DMS79 (cell line): ENCODE measurements at regions not wholly inside any gene's neighbourhood (a gene's known extent, or its start where the extent isn't known, plus 50 kb on each side); places are given as distances from the start of the nearest gene placed in this dataset.
"Not testable (repeated sequence)": the region's sequence is repeated elsewhere in the genome, so short reads cannot be mapped to it uniquely, and the experiment has no call there.

ENCODE experiments used
- DNase-seq: peaks from one replicate; lab custom pipeline; 2025; lab: John Stamatoyannopoulos, UW

DNA sequence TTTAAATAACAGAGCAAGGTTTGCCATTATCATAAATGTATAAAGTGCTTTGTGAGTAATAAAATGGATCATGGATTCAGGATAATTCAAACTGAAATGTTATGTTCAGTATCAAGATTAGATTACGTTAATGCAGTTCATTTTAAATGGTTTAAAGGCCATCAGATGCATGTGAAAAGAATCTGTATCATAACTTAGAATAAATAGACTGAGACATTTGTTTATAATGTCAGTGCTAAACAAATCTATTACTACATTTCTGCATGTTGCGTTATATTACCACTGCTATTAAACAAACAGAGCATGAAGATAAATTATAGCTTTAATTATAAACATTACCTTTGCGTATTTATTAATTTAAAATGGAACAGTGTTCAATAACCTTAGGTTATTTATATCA, 160.2 kb downstream of the TOX3 start:
- no peak for DNase-seq

DNA sequence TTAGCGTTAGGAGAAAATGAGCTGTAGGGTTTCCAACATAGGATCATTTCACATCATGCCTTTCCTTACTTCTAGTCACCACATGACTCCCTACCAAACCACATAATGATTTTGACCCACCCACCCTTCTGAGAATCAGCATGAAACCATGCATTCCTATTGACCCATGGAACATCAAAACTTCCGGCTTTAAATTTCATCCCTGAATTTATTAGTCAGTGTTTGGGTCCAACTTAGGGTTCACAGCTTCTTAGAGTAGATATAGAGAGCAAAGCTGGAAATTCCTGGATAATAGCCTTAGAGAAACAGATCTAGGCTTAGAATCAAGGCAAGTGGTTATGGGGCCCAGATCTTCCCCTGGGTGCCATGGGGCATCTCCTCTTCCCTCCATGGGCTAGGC, 162.6 kb downstream of the TOX3 start:
- no peak for DNase-seq

DNA sequence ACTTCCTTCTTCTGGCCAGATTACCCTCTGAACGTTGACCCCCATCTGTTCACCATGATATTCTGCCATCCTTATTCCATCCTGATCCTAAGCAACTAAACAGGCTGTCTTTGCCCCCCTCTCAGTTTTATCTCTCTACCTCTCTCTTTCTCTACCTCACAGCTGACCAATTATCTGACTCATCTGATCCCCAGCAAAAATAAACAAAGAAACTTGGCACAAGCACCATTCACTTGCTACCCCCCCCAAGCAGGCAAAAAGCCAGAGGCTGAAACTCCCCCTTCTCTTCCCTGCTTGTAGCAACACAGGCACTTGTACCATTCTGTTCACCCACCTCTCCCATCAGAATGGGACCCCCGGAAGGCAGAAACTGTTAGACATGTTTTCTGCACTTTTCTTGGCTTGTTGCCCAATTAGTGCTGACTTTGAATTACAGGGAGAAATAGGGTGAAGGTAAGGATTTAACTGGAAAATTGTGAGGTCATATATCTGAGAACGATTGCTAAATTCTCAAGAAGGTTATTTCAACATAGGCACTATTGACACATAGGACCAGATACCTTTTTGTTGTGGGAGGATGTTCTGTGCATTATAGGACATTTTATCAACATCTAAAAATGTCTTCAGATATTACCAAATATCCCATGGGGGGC, 163.2 kb downstream of the TOX3 start:
- no peak for DNase-seq

DNA sequence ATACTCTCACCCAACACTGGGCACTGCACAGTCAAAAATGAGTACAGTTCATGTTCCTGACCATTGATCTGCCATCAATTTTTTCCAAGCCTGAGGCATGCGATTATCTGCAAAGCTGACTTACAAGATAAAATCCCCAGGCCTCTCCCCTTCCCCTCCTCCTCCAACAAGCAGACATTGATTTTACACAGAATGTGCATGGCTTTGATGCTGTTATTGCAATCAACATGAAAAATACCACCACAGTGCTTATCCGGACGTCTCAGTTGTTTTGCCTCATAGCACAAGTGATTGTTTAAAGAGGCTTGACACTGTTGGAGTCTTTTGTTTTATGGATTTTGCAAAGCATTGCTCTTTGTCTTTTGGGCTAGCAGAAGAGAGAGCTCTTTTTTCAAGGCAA, 163.8 kb downstream of the TOX3 start:
- no peak for DNase-seq

DNA sequence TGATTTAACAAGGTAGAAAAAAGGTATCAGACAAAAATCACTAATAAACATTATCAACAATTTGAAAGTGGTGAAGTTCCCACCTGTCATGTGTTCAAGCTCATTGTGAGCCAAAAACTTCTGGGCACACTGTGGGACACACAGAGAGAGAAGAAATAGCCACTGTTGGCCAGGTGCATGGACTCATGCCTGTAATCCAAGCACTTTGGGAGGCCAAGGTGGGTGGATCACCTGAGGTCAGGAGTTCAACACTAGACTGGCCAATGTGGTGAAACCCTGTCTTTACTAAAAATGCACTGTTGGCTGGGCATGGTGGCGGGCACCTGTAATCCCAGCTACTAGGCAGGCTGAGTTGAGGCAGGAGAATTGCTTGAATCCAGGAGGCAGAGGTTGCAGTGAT, 167.4 kb downstream of the TOX3 start:
- DNase-seq: no peak

DNA sequence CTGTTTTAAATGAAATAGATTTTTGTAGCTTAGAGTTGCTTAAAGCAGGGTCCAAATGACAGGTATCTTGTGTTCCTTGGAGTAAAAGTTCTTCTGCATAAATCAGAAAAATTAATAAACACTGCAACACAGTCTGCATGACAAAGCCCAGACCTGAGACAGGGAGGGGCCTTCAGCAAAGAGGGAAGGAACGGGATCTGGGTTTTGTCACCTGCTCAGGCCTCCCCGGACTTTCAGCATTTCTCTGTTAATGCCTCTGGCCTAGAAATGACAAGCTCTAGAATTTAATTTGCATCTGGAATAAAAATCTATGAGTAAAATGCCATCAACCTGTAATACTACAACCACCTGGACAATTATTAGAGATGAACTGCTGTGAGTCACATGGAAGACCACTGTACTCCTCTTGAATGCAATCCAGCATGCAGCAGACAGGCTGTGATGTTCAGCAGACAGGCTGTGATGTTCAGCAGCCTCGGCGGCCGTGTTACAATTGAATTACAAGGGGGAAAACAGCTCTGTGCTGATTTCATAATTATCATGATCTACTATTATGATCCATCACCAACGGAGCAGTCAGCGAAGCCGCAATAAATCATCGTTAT, 170.2 kb downstream of the TOX3 start:
- DNase-seq: no peak

DNA sequence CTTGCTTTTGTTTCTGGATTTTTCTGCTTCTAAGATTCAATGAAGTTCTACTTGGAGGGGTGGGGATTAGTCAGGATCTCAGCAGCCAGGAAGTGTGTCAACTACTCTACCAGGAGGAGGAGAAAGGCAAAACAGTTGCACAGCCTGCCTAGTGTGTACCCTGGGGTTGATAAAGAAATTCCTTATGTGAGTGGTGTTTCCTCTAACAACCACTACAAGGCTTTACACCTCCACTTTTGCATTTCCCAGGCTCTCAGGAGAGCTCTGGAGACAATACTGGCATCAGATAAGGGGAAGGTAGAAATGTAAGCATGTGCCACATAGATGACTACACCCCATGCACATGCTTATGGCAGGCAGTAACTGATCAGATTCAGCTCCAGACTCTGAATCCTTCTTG, 174.6 kb downstream of the TOX3 start:
- DNase-seq: no peak

DNA sequence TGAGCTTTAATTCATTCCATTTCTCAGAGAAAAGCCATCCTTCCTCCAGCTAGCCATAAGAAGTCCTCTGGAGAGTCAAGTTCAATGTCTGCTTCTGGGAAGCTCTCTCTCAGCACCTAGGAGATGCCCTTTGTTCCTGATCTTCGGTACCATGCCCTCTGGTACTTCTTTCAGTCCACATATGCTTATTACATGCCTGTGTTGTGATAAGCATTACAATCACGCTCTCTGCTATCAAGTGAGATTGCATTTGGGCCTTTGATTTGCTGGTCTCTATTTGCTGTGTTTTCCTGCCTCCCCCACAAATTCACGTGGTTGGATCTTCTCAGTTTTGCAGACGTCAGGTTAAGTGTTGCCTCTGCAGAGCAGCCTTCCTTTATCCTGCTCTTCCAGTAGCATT, 178.1 kb downstream of the TOX3 start:
- no peak for DNase-seq

DNA sequence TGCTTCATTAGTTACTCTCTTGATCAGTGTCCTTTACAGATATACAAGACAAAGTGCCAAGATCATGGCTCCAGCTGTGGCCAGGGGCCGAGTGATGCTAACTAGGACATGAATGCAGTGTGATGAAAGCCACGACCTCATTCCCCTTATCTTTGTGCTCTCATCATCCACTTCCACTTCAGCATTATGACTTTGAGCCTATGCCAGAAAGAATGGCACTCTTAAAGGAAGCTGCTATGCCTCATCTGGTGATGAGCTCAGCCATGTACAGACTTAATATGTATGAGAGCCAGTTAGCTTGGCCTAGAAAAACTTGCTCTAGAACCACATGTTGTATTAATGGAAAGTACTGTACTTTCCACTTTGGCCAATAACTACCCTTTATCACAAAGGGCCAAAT, 179.1 kb downstream of the TOX3 start:
- DNase-seq: no peak

DNA sequence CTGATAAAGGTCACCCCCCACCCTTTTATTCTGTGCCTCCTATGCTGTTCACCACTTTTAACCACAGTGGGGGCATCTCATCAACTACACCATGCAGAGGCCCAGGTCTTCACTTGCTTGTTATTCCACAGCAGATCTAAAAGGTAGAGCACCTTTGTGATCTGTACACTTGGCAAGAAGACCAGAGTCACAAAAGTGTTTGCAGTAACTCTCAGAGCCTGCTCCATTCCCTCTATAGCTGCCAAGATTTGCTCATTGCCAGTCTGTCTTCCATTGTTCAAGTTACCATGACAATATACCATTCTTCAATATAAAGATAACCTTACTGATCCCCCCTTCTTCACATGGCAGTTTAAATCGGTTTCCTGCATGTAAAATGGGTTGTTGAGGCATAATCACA, 180.0 kb downstream of the TOX3 start:
- no peak for DNase-seq

DNA sequence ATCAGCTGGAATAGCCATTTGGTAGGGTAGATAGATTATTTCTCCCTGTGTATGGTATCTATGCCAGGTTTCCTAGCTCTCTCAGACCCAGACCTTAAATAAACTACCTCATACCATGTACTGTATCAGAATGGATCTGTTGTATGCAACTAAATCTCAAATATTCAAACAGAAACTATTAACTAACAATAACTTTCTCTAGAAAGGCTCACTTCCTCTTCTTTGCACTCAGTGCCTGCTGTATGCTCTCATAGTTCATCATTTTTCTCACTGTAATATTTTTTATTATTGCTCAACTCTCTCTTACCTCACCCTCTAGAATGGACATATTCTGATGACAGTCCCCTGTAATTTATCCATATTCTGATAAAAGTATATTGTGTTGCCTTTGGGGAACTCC, 182.4 kb downstream of the TOX3 start:
- DNase-seq: no peak

DNA sequence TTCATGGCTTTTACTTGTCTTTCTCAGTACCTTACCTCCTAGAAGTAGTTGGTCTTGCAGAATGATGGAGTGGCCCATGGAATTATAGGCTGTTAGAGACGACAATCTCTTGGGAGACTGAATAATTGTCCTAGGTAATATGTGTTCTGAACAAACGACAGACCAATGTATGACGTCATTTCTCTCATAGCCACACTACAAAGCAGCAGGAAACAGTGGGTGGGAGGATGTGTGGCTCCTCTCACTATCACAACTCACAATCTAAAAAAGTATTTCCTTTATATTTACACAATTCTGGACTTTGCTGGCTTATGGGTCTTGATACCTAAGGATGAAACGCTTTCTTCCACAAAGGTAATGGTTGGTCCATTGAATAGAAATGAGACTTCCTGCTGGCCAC, 183.9 kb downstream of the TOX3 start:
- no peak for DNase-seq

DNA sequence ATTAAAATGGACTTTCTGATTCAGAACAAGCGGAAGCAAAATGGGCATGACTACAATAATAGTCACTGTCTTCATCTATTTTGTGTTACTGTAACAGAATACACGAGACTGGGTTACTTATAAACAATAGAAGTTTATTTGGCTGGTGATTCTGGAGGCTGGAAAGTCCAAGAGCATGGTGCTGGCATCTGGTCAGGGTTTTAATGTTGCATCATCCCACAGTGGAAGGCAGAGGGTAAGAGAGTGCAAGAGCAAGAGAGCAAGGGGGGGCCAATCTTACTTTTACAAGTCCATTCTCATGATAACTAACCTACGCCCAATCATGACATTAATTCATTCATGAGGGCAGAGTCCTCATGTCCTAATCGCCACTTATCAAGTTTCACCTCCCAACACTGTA, 189.2 kb downstream of the TOX3 start:
- no peak for DNase-seq

DNA sequence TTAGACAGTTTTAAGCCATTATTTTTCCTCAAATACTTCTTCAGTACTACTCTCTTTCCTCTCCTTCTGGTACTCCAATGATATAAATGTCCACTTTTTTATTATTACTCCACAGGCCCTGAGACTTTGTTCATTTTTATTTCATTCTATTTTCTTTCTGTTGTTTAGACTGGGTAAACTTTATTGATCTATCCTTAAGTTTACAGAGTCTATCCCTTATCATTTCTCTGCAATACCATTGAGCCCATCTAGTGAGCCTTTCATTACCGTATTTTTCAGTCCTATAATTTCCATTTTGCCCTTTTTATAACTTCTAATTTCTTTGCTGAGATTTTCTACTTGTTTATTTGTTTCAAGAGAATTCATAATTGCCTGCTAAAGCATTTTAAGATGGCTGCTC, 193.7 kb downstream of the TOX3 start:
- no peak for DNase-seq

DNA sequence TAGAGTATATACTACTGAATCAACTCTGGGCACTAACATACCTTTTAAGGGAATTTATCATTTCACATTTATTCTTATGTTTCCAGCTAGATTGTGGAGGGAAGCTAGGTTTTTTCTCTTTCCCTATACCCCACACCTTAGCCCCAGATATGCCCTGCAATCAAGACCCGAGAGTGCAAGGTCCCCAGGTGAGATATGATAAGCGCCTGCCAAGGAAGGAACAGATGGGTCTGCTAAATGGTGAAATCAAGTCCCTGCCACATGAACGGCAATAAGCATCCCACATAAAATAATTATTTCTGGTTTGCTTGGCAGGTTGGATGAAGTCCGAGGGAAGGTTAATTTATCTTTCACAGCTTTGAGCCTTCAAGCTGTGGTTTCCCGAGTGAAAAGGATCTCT, 195.5 kb downstream of the TOX3 start:
- no peak for DNase-seq

DNA sequence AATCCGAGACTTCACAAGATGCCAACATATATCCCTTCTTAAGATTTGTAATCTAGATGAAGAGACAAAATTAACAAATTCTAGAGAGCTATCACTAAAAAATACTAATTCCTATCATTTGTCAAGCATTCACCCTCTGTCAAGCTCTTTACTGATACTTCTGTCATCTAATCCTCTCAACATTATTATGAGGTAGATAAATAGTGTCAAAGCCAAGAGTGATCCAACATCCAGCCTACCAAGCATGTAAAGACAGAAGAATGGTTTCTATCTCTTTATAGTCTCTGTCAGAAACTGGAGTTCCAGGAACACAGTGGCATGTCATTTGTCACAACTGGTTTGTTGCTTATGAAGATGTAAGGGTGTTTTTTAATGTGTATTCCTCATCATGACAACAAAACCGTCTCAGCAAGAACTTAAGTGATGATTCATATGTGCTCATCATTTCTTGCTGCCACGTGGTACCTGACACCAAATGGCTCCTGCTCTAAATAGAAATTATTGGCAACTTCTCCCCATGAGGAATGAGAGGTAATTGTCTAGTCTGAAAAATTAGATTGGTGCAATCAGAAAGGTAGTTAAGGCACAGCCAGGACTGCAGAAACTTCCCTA, 196.8 kb downstream of the TOX3 start:
- DNase-seq: no peak

DNA sequence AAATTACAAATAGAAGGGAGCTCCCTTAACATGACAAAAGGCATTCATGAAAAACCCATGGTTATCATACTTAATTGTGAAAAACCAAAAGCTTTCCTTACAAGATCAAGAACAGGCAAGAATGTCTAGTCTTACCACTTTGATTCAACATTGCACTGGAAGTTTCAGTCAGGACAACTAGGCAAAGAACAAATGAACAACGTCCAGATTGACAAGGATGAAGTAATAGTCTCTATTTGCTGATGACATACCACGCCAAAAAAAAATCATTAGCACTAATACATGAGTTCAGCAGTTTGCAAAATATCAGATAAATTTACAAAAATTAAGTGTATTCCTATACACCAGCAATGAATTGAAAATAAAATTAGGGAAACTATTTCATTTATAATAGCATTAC, 200.2 kb downstream of the TOX3 start:
- no peak for DNase-seq

DNA sequence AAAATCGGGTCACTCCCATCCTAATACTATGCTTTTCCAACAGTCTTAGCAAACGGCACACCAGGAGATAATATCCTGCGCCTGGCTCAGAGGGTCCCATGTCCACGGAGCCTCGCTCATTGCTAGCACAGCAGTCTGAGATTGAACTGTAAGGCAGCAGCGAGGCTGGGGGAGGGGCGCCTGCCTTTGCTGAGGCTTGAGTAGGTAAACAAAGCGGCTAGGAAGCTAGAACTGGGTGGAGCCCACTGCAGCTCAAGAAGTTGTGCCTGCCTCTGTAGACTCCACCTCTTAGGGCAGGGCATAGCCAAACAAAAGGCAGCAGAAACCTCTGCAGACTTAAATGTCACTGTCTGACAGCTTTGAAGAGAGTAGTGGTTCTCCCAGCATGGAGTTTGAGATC, 213.3 kb downstream of the TOX3 start:
- DNase-seq: not testable (repeated sequence)

DNA sequence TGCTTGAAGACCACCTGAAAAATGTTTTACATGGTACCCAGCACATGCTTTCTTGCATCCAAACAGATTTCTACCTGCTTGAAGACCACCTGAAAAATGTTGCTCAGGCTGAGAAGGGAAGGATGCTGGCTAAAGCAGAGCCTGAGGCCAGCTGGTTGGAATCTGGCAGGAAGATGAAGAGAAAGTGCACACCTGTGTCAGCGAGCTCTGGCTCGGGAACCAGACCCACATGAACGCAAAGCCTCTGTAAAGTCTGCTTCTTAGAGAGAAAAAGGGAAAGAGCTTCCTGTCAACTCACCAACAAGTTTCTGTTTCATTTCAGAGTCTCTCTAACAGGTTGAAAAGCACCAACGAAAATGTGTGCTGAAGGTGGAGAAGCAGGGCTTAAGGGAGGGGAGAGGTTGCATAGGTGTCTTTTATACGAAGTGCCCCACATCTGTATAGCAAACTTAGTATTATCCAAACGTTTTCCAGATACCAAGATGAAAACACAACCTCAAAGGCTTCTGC, 226.0 kb downstream of the TOX3 start:
- no peak for DNase-seq

DNA sequence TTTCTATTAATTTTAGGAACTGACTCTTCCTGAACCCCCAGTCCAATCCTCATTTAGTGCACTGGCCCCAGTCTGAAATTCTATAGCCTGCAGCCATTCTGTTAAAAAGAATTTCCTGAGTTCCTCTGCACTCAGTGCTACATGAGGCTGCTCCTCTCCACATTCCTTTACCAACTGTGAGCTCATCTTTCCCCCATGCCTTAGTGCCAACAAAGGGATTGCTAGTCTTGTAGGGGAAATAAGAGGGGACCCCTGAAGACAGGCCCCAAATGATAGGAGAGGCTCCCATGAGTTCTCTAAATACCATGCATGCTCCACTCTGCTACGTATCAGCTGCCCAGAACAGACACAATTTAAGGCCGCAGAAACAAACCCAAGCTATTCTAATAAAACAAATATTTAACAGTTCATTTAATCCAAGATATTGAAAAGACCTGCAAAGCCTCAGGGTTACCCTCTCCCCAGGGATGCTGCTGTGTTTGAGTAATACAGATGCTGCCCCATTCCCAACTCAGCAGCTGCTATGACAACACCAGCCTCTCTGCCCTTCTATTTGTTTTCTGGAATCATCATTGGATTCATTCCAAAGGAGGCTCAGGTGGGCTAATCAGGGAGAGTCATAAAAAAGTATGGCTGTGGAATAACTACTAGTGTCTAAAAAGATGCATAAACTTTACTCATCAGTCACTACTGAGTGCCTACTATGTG, 228.5 kb downstream of the TOX3 start:
- DNase-seq: peak; percentile 51

DNA sequence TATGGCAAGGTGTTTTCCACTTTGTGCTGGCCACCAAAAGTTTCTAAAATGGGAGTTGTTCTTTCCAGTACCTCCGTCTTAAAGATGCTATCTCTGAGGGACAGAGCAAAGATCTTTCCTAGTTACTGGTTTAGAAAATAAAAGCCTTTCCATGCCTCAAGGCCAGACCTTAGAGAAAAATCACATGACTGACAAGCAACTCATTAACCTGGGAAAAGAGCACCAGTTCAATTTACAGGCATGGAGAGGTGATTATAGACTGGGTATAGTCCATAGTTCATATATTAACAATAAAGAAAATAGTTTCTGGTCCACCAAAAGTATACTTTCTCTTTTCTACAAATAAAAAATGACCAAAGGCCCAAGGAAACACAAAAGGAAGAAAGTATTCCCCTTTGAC, 230.7 kb downstream of the TOX3 start:
- DNase-seq: no peak

DNA sequence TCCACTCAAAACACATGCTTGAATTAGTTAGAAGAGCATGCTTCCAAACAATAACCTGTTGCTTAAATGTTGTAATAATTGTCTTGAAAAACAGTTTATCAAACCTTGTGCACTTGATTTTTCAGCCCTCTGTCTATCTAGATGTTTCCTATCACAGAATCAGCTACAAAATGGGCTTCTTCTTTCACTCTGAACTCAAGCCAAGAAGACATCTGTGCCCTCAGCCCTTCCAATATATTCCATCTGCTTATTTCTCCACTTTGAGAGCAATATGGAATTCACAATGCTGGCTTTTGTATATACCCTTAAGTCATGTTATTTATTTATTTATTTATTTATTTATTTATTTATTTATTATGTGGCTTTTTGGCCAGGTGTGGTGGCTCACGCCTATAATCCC, 234.2 kb downstream of the TOX3 start:
- DNase-seq: peak; percentile 65
